ENCODE measurements at regions not wholly inside any gene's neighbourhood (a gene's known extent, or its start where the extent isn't known, plus 50 kb on each side); places are given as distances from the start of the nearest gene placed in this dataset.

DNA sequence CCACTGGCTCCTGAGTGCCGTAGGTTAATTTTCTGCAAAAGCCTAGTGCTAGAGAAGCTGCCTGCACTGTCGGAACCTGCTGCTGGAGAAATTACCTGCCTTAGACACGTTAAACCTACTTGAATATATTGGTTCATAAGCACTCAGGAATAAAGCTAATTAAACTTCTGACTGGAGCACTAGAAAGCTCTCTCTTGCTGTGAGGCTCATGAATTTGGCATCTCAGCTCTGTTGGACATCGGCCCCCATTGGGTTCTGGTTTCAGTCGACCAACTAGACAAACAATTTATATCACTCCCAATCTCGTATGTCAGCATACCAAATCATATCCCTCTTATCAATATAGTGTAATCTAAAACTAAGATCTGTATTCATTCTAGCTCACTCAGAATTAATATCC, 52.4 kb upstream of the SEMA3C start:
- TF ChIP-seq, protein P1, sequence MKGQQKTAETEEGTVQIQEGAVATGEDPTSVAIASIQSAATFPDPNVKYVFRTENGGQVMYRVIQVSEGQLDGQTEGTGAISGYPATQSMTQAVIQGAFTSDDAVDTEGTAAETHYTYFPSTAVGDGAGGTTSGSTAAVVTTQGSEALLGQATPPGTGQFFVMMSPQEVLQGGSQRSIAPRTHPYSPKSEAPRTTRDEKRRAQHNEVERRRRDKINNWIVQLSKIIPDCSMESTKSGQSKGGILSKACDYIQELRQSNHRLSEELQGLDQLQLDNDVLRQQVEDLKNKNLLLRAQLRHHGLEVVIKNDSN (IDR thresholded peaks at IDR 0.05), result no peak
- TF ChIP-seq ZBTB7A (IDR thresholded peaks at IDR 0.05; ENCODE audit: low read depth) (no peak), NFIC (IDR thresholded peaks at IDR 0.05) (no peak), CREB1 (IDR thresholded peaks at IDR 0.05; ENCODE audit: low read depth) (no peak), CEBPB (IDR thresholded peaks at IDR 0.05) (no peak), TAF1 (IDR thresholded peaks at IDR 0.05; ENCODE audit: low read depth) (no peak), EGR1 (IDR thresholded peaks at IDR 0.05) (no peak), TCF12 (IDR thresholded peaks at IDR 0.05; ENCODE audit: low read depth) (no peak), RAD21 (IDR thresholded peaks at IDR 0.05; ENCODE audit: low read depth) (no peak), TEAD4 (IDR thresholded peaks at IDR 0.05) (no peak), FOXM1 (IDR thresholded peaks at IDR 0.05; ENCODE audit: borderline replicate concordance, low read depth) (no peak), EP300 (IDR thresholded peaks at IDR 0.05; ENCODE audit: borderline replicate concordance) (no peak), YY1 (IDR thresholded peaks at IDR 0.05; ENCODE audit: low read depth) (no peak)
- TF ChIP-seq, protein P2, sequence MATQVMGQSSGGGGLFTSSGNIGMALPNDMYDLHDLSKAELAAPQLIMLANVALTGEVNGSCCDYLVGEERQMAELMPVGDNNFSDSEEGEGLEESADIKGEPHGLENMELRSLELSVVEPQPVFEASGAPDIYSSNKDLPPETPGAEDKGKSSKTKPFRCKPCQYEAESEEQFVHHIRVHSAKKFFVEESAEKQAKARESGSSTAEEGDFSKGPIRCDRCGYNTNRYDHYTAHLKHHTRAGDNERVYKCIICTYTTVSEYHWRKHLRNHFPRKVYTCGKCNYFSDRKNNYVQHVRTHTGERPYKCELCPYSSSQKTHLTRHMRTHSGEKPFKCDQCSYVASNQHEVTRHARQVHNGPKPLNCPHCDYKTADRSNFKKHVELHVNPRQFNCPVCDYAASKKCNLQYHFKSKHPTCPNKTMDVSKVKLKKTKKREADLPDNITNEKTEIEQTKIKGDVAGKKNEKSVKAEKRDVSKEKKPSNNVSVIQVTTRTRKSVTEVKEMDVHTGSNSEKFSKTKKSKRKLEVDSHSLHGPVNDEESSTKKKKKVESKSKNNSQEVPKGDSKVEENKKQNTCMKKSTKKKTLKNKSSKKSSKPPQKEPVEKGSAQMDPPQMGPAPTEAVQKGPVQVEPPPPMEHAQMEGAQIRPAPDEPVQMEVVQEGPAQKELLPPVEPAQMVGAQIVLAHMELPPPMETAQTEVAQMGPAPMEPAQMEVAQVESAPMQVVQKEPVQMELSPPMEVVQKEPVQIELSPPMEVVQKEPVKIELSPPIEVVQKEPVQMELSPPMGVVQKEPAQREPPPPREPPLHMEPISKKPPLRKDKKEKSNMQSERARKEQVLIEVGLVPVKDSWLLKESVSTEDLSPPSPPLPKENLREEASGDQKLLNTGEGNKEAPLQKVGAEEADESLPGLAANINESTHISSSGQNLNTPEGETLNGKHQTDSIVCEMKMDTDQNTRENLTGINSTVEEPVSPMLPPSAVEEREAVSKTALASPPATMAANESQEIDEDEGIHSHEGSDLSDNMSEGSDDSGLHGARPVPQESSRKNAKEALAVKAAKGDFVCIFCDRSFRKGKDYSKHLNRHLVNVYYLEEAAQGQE (IDR thresholded peaks at IDR 0.05; ENCODE audit: low read depth), result no peak
- TF ChIP-seq, protein P3, sequence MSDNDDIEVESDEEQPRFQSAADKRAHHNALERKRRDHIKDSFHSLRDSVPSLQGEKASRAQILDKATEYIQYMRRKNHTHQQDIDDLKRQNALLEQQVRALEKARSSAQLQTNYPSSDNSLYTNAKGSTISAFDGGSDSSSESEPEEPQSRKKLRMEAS (IDR thresholded peaks at IDR 0.05), result no peak

Data from Ishikawa (cell line).